H9 (cell line): ENCODE measurements at regions not wholly inside any gene's neighbourhood (a gene's known extent, or its start where the extent isn't known, plus 50 kb on each side); places are given as distances from the start of the nearest gene placed in this dataset.

Experiments
- DNase-seq: peaks from one replicate; pipeline ENCODE4 v3.0.0-alpha.2; 2017
- H2AFZ ChIP-seq: one replicate; pipeline ENCODE4 v1.6.1; 2013; ENCODE audit warnings: mild to moderate bottlenecking, low read length, control low read depth, moderate library complexity
- H2AK5ac ChIP-seq: 2 replicates; pipeline ENCODE4 v1.6.1; 2013; ENCODE audit warnings: low read length, control low read depth, mixed read lengths; ENCODE audit not compliant: insufficient read length
- H2BK120ac ChIP-seq: one replicate; pipeline ENCODE4 v1.6.1; 2013; ENCODE audit warnings: low read depth, mild to moderate bottlenecking, low read length, control low read depth, inconsistent platforms; ENCODE audit not compliant: poor library complexity, severe bottlenecking
- H2BK12ac ChIP-seq: 2 replicates; pipeline ENCODE4 v1.6.1; 2013; ENCODE audit warnings: low read length, control low read depth, mixed read lengths, low read depth; ENCODE audit not compliant: insufficient read length
- H2BK15ac ChIP-seq: 2 replicates; pipeline ENCODE4 v1.6.1; 2013; ENCODE audit warnings: low read depth, low read length, control low read depth
- H2BK20ac ChIP-seq: one replicate; pipeline ENCODE4 v1.6.1; 2013; ENCODE audit warnings: low read depth, mild to moderate bottlenecking, low read length, control low read depth, inconsistent platforms; ENCODE audit not compliant: poor library complexity, severe bottlenecking
- H2BK5ac ChIP-seq: 2 replicates; pipeline ENCODE4 v1.6.1; 2013; ENCODE audit warnings: low read length, control low read depth, mixed read lengths; ENCODE audit not compliant: insufficient read length
- H3K14ac ChIP-seq: 2 replicates; pipeline ENCODE4 v1.6.1; 2013; ENCODE audit warnings: low read length, control low read depth; ENCODE audit not compliant: insufficient read depth
- H3K18ac ChIP-seq: 2 replicates; pipeline ENCODE4 v1.6.1; 2013; ENCODE audit warnings: low read depth, mild to moderate bottlenecking, mixed read lengths, low read length, control low read depth; ENCODE audit not compliant: insufficient read length
- H3K23ac ChIP-seq: 2 replicates; pipeline ENCODE4 v1.6.1; 2013; ENCODE audit warnings: low read length, control low read depth, mixed read lengths, low read depth; ENCODE audit not compliant: insufficient read length
- H3K23me2 ChIP-seq: 2 replicates; pipeline ENCODE4 v1.6.1; 2013; ENCODE audit warnings: low read depth, mild to moderate bottlenecking, mixed read lengths, low read length, control low read depth; ENCODE audit not compliant: insufficient read length, poor library complexity, severe bottlenecking
- H3K27ac ChIP-seq: 2 replicates; pipeline ENCODE4 v1.5.1; 2013; ENCODE audit warnings: low read length, control low read depth, mixed read lengths, low read depth; ENCODE audit not compliant: insufficient read length
- H3K27me3 ChIP-seq: 2 replicates; pipeline ENCODE4 v1.6.1; 2013; ENCODE audit warnings: low read length, control low read depth, inconsistent platforms; ENCODE audit not compliant: insufficient read depth
- H3K4ac ChIP-seq: 2 replicates; pipeline ENCODE4 v1.6.1; 2013; ENCODE audit warnings: low read depth, mild to moderate bottlenecking, control low read depth, inconsistent platforms, low read length, moderate library complexity
- H3K4me1 ChIP-seq: 2 replicates; pipeline ENCODE4 v1.6.1; 2013; ENCODE audit warnings: low read length, control low read depth, inconsistent platforms; ENCODE audit not compliant: insufficient read depth
- H3K4me2 ChIP-seq: 2 replicates; pipeline ENCODE4 v1.6.1; 2013; ENCODE audit warnings: low read length, control low read depth, mixed read lengths; ENCODE audit not compliant: insufficient read length, insufficient read depth
- H3K56ac ChIP-seq: 2 replicates; pipeline ENCODE4 v1.6.1; 2013; ENCODE audit warnings: low read depth, mild to moderate bottlenecking, mixed read lengths, low read length, control low read depth; ENCODE audit not compliant: insufficient read length
- H3K79me1 ChIP-seq: 2 replicates; pipeline ENCODE4 v1.6.1; 2013; ENCODE audit warnings: low read depth, mild to moderate bottlenecking, moderate library complexity, low read length, control low read depth, inconsistent platforms; ENCODE audit not compliant: insufficient read depth, poor library complexity, severe bottlenecking
- H3K79me2 ChIP-seq: 2 replicates; pipeline ENCODE4 v1.6.1; 2013; ENCODE audit warnings: low read length, control low read depth, inconsistent platforms; ENCODE audit not compliant: insufficient read depth
- H3K9ac ChIP-seq: 2 replicates; pipeline ENCODE4 v1.6.1; 2013; ENCODE audit warnings: low read length, control low read depth, mixed read lengths; ENCODE audit not compliant: insufficient read length; ENCODE audit errors: extremely low read depth
- H3K9me3 ChIP-seq: one replicate; pipeline ENCODE4 v1.6.1; 2013; ENCODE audit warnings: low read depth, low read length, inconsistent platforms; ENCODE audit not compliant: control insufficient read depth
- H3T11ph ChIP-seq: one replicate; pipeline ENCODE4 v1.6.1; 2013; ENCODE audit warnings: mild to moderate bottlenecking, low read length, control low read depth, inconsistent platforms
- H4K20me1 ChIP-seq: one replicate; pipeline ENCODE4 v1.6.1; 2013; ENCODE audit not compliant: control insufficient read depth, insufficient read length, insufficient read depth
- H4K5ac ChIP-seq: 2 replicates; pipeline ENCODE4 v1.6.1; 2013; ENCODE audit warnings: low read depth, mild to moderate bottlenecking, mixed read lengths, low read length, control low read depth; ENCODE audit not compliant: insufficient read length
- H4K8ac ChIP-seq: replicated peaks from 2 replicates; pipeline ENCODE4 v1.6.1; 2013; ENCODE audit warnings: low read length, control low read depth, mixed read lengths, low read depth; ENCODE audit not compliant: insufficient read length
- H4K91ac ChIP-seq: 2 replicates; pipeline ENCODE4 v1.6.1; 2013; ENCODE audit warnings: low read depth, mild to moderate bottlenecking, moderate library complexity, mixed read lengths, low read length, control low read depth; ENCODE audit not compliant: insufficient read length
- H3K27ac Mint-ChIP-seq, 3 experiments: 2 replicates in 2 of 3; 3 replicates in 1 of 3; pipeline ENCODE4 v1.8.0; 2020 to 2021; ENCODE audit warnings: mixed read lengths in 3 of 3, mild to moderate bottlenecking in 1 of 3, moderate library complexity in 1 of 3
- H3K27me3 Mint-ChIP-seq: 2 replicates; pipeline ENCODE4 v1.8.0; 2021; ENCODE audit warnings: low read depth, mild to moderate bottlenecking, moderate library complexity, mixed read lengths
- H3K36me3 Mint-ChIP-seq, 3 experiments: 2 replicates in 2 of 3; 3 replicates in 1 of 3; pipeline ENCODE4 v1.8.0; 2020 to 2021; ENCODE audit warnings: low read depth in 3 of 3, mixed read lengths in 3 of 3; ENCODE audit not compliant: insufficient read depth in 1 of 3
- H3K4me1 Mint-ChIP-seq, 2 experiments: 2 replicates each; pipeline ENCODE4 v1.8.0; 2020; ENCODE audit warnings: mixed read lengths in 2 of 2
- H3K4me3 Mint-ChIP-seq, 2 experiments: 2 replicates in 1 of 2; 3 replicates in 1 of 2; pipeline ENCODE4 v1.8.0; 2020 to 2021; ENCODE audit warnings: mild to moderate bottlenecking in 2 of 2, mixed read lengths in 2 of 2, moderate library complexity in 1 of 2
- H3K9me3 Mint-ChIP-seq, 2 experiments: 2 replicates in 1 of 2; 3 replicates in 1 of 2; pipeline ENCODE4 v1.8.0; 2020; ENCODE audit warnings: mild to moderate bottlenecking in 2 of 2, mixed read lengths in 2 of 2, moderate library complexity in 1 of 2
- CTCF ChIP-seq: fragments of 200-600 bp; sonication (generic); conservative IDR thresholded peaks from 3 replicates; pipeline ENCODE4 v1.8.0; 2021; ENCODE audit warnings: antibody characterized with exemption, mild to moderate bottlenecking
- WGBS: extraction: QIAGEN DNeasy Blood & Tissue Kit; methylation state at CpG from one replicate; pipeline ENCODE4 v1.1.7; 2013; ENCODE audit warnings: missing lambda C conversion rate, low lambda C conversion rate, mixed read lengths; ENCODE audit not compliant: insufficient read length; ENCODE audit errors: extremely low coverage; 5-methylcytosine and 5-hydroxymethylcytosine counted together

- H3K9me3 Mint-ChIP-seq = no peaks in the 10 kb centered on the region
- Histone ChIP-seq H3K23ac (no peak overlapping the region), H2AK5ac (no peak overlapping the region)
These were observed 59.6 kb downstream of the NPY start for GRCh38 chr7:24343614-24344013.

More at GRCh38 chr7:24343614-24344013, 59.6 kb downstream of the NPY start:
- Mint-ChIP-seq H3K27ac (no peak overlapping the region), H3K4me3 (no peak overlapping the region), H3K36me3 (no peaks in the 10 kb centered on the region), H3K4me1 (peaks cover 5 to 6% of the 10 kb centered on the region in 2 experiments), H3K27me3 (no peaks in the 10 kb centered on the region)
- Histone ChIP-seq H3K14ac (no peak overlapping the region), H3K18ac (no peak overlapping the region), H3K23me2 (no peaks in the 10 kb centered on the region), H3K56ac (no peak overlapping the region), H3K79me1 (no peaks in the 10 kb centered on the region), H3K79me2 (no peaks in the 10 kb centered on the region), H3T11ph (no peak overlapping the region), H3K4me2 (no peak overlapping the region), H2AFZ (no peak overlapping the region), H3K9ac (no peak overlapping the region), H3K4me1 (peaks cover 5% of the 10 kb centered on the region), H4K8ac (no peak overlapping the region), H3K27me3 (no peaks in the 10 kb centered on the region; the same call in 1 of the 2 replicates), H3K4ac (no peak overlapping the region), H3K27ac (no peak overlapping the region), H2BK12ac (no peak overlapping the region), H4K20me1 (no peaks in the 10 kb centered on the region), H2BK5ac (no peak overlapping the region), H2BK120ac (no peak overlapping the region), H4K91ac (no peak overlapping the region), H4K5ac (no peak overlapping the region), H2BK20ac (no peak overlapping the region), H2BK15ac (no peak overlapping the region), H3K9me3 (no peaks in the 10 kb centered on the region)
- TF ChIP-seq CTCF = no peak; the same call in 2 of the 3 replicates
- WGBS = no CpG with 5 or more reads among the region's 2 CpGs
- DNase-seq = no peak
